HG03045 (cell line): ENCODE measurements at regions not wholly inside any gene's neighbourhood (a gene's known extent, or its start where the extent isn't known, plus 50 kb on each side); places are given as distances from the start of the nearest gene placed in this dataset.

Source experiments
- ATAC-seq: cut with Tn5 transposase; IDR thresholded peaks from one replicate; pipeline ENCODE4 v1.9.1; 2021; ENCODE audit warnings: mild to moderate bottlenecking, moderate library complexity; ENCODE audit not compliant: unreplicated experiment

GRCh38 chr12:127205781-127206555 lies 1061.0 kb upstream of the TMEM132C start:
- no peak for ATAC-seq

GRCh38 chr12:127209318-127209717 lies 1057.7 kb upstream of the TMEM132C start:
- no peak for ATAC-seq

- no peak for ATAC-seq
Measured at GRCh38 chr12:127214186-127214585, 1052.8 kb upstream of the TMEM132C start.

- no peak for ATAC-seq
Measured at GRCh38 chr12:127223011-127223410, 1044.0 kb upstream of the TMEM132C start.

GRCh38 chr12:127223731-127224130 lies 1043.2 kb upstream of the TMEM132C start:
- ATAC-seq = no peak

GRCh38 chr12:127230843-127231260 lies 1036.1 kb upstream of the TMEM132C start:
- no peak for ATAC-seq

- ATAC-seq = no peak
Measured at GRCh38 chr12:127231371-127231770, 1035.6 kb upstream of the TMEM132C start.

GRCh38 chr12:127233016-127233415 lies 1034.0 kb upstream of the TMEM132C start:
- no peak for ATAC-seq

- ATAC-seq = no peak
Measured at GRCh38 chr12:127235761-127236160, 1031.2 kb upstream of the TMEM132C start.

- ATAC-seq = no peak
Measured at GRCh38 chr12:127236491-127236890, 1030.5 kb upstream of the TMEM132C start.

GRCh38 chr12:127237151-127237550 lies 1029.8 kb upstream of the TMEM132C start:
- no peak for ATAC-seq

GRCh38 chr12:127238107-127238506 lies 1028.9 kb upstream of the TMEM132C start:
- no peak for ATAC-seq

GRCh38 chr12:127239781-127240180 lies 1027.2 kb upstream of the TMEM132C start:
- ATAC-seq = no peak

GRCh38 chr12:127240249-127240929 lies 1026.6 kb upstream of the TMEM132C start:
- no peak for ATAC-seq

GRCh38 chr12:127241072-127241817 lies 1025.7 kb upstream of the TMEM132C start:
- no peak for ATAC-seq

- ATAC-seq = no peak
Measured at GRCh38 chr12:127245009-127245408, 1022.0 kb upstream of the TMEM132C start.

- ATAC-seq = no peak
Measured at GRCh38 chr12:127245437-127245836, 1021.5 kb upstream of the TMEM132C start.

GRCh38 chr12:127247937-127248336 lies 1019.0 kb upstream of the TMEM132C start:
- no peak for ATAC-seq

GRCh38 chr12:127249428-127249827 lies 1017.5 kb upstream of the TMEM132C start:
- no peak for ATAC-seq

GRCh38 chr12:127253797-127254327 lies 1013.1 kb upstream of the TMEM132C start:
- ATAC-seq = no peak

GRCh38 chr12:127254420-127254955 lies 1012.5 kb upstream of the TMEM132C start:
- ATAC-seq = no peak
